Sigmoid colon (tissue), 4 donors: ENCODE measurements at regions not wholly inside any gene's neighbourhood (a gene's known extent, or its start where the extent isn't known, plus 50 kb on each side); places are given as distances from the start of the nearest gene placed in this dataset.

Source experiments
- CTCF ChIP-seq, 4 experiments: fragments of 450-650 bp in 3 of 4; fragments of 200-600 bp in 1 of 4; IDR thresholded peaks; one replicate each; pipeline ENCODE4 v1.5.1; 2016 to 2019; ENCODE audit warnings: antibody characterized with exemption in 4 of 4, mild to moderate bottlenecking in 3 of 4, moderate library complexity in 2 of 4
- EP300 ChIP-seq, 4 donors: sonication (generic); formaldehyde crosslinking; IDR thresholded peaks; one replicate each; pipeline ENCODE4 v1.6.1; 2017; ENCODE audit warnings: antibody characterized with exemption in 4 of 4
- POLR2A ChIP-seq, 2 donors: fragments of 450-650 bp; IDR thresholded peaks; one replicate each; pipeline ENCODE4 v1.6.1; 2016; ENCODE audit warnings: antibody characterized with exemption in 2 of 2, mild to moderate bottlenecking in 2 of 2, moderate library complexity in 2 of 2

- TF ChIP-seq CTCF (IDR thresholded peaks at IDR 0.05) (no peak), POLR2A (IDR thresholded peaks at IDR 0.05) (no peak), EP300 (IDR thresholded peaks at IDR 0.05) (no peak)
Observed at GRCh38 chr3:153843994-153844393, 277.2 kb upstream of the ARHGEF26 start.
